LNCaP clone FGC (cell line): ENCODE measurements at regions not wholly inside any gene's neighbourhood (a gene's known extent, or its start where the extent isn't known, plus 50 kb on each side); places are given as distances from the start of the nearest gene placed in this dataset.

ENCODE experiments used
- DNase-seq: peaks from one replicate; pipeline ENCODE4 v3.0.0-alpha.2; 2011; ENCODE audit warnings: low read depth
- H3K4me3 ChIP-seq: 2 replicates; pipeline ENCODE4 v1.5.1; 2011; ENCODE audit warnings: mild to moderate bottlenecking, low read depth, low read length, control low read depth
- CTCF ChIP-seq: IDR thresholded peaks from 2 replicates; pipeline ENCODE4 v1.5.1; 2012; ENCODE audit warnings: mild to moderate bottlenecking; ENCODE audit not compliant: control insufficient read depth, insufficient read depth; ENCODE audit errors: extremely low read depth

- DNase-seq = no peak
- TF ChIP-seq CTCF = no peak
- no peak overlapping the region for H3K4me3 ChIP-seq
Observed at GRCh38 chr6:93746892-93747291, 327.5 kb upstream of the EPHA7 start.

- DNase-seq = no peak
- no peak overlapping the region for H3K4me3 ChIP-seq
Observed at GRCh38 chr6:93745306-93745705, 325.9 kb upstream of the EPHA7 start.

GRCh38 chr6:93735099-93735498 is 315.7 kb upstream of the EPHA7 start:
- no peak for TF ChIP-seq CTCF
- DNase-seq = no peak
- no peak overlapping the region for H3K4me3 ChIP-seq

More at GRCh38 chr6:93745306-93745705, 325.9 kb upstream of the EPHA7 start:
- no peak for TF ChIP-seq CTCF

GRCh38 chr6:93731306-93731705 is 311.9 kb upstream of the EPHA7 start:
- DNase-seq = no peak
- TF ChIP-seq CTCF = no peak
- H3K4me3 ChIP-seq = no peak overlapping the region

GRCh38 chr6:93728150-93728549 is 308.8 kb upstream of the EPHA7 start:
- DNase-seq = no peak
- no peak for TF ChIP-seq CTCF
- H3K4me3 ChIP-seq = no peak overlapping the region

- no peak for TF ChIP-seq CTCF
- no peak overlapping the region for H3K4me3 ChIP-seq
- peak; percentile 38 for DNase-seq
Observed at GRCh38 chr6:93727447-93727846, 308.1 kb upstream of the EPHA7 start.

- TF ChIP-seq CTCF = peak; percentile 75
- no peak overlapping the region for H3K4me3 ChIP-seq
- DNase-seq = peak; percentile 31
Observed at GRCh38 chr6:93721386-93722048, 302.2 kb upstream of the EPHA7 start.
